Dedifferentiated amniotic fluid mesenchymal stem cell (primary cell): ENCODE measurements at regions not wholly inside any gene's neighbourhood (a gene's known extent, or its start where the extent isn't known, plus 50 kb on each side); places are given as distances from the start of the nearest gene placed in this dataset.

Experiments
- DNase-seq: peaks from one replicate; pipeline ENCODE4 v3.0.0-alpha.2; 2016; ENCODE audit errors: extremely low spot score

- DNase-seq: no peak
Measured at GRCh38 chr10:65846949-65847348, 1078.9 kb upstream of the LRRTM3 start.

- no peak for DNase-seq
Measured at GRCh38 chr10:65847436-65848230, 1078.2 kb upstream of the LRRTM3 start.

GRCh38 chr10:65858841-65859240 is 1067.0 kb upstream of the LRRTM3 start:
- no peak for DNase-seq

GRCh38 chr10:65861249-65861648 is 1064.6 kb upstream of the LRRTM3 start:
- no peak for DNase-seq
